CD4-positive, alpha-beta T cell treated with Interleukin-2 at 100 ng/mL for 4 hours (primary cell): ENCODE measurements at regions not wholly inside any gene's neighbourhood (a gene's known extent, or its start where the extent isn't known, plus 50 kb on each side); places are given as distances from the start of the nearest gene placed in this dataset.
"Not testable (repeated sequence)": the region's sequence is repeated elsewhere in the genome, so short reads cannot be mapped to it uniquely, and the experiment has no call there.

ENCODE experiments used
- DNase-seq: peaks from one replicate; pipeline ENCODE4 v3.0.0-alpha.2; 2020; ENCODE audit warnings: low spot score

DNA sequence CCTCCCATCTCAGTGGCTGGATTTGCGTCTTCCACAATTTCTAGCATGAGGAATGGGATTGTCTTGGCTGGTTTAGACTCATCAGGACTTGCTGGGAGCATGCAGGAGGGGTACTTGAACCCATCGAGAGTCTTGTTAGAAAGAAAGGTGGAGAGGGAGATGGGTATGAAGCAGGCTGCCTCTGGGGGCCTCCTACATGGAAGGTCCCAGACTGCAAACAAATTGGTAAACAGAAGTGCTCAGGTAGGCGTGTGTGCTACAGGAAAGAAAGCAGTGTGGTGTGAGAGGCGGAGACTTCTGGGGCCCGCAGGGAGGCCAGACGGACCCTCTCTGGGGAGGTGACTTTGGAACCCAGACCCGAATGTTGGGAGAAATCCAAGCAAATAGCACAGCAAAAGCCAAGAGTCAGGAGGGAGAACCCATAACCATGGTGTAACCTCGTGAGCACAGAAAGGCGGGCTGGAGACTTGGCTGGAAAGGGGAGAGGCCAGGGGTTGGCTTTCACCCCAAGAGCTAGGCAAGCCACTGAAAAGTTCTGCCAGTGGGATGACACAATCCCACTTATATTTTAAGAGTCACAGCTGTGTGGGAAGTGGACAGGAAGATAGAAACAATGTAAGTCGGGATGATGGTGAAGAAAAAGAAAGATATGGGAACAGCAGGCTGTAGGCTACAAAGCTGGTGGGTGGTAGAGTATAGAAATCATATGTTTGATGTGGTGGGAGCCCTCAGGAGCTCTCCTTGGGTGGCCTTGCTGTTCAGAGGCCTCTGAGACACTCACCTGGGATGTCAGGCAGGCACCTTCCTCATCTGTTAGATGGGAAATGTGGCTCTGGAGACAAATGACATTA, 130.1 kb upstream of the PRR20G start:
- DNase-seq, result no peak

DNA sequence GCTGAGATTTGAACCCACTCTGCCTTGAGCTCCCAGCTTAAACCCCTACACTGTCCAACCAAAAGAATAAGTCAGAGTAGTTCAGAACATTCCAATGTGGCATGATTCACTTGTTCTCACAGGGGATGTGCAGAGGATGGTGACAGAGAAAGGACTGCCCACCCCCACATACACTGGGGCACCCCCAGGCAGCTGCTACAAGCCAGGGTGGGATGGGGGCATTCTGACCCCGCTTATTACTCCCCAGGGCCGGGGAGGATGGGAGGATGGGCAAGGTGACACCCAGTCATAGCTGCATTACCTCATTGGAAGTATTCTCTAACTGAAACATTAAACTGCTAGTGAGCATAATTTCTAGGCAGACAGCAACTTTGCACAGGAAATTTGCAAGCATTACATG, 126.0 kb upstream of the PRR20G start:
- no peak for DNase-seq

DNA sequence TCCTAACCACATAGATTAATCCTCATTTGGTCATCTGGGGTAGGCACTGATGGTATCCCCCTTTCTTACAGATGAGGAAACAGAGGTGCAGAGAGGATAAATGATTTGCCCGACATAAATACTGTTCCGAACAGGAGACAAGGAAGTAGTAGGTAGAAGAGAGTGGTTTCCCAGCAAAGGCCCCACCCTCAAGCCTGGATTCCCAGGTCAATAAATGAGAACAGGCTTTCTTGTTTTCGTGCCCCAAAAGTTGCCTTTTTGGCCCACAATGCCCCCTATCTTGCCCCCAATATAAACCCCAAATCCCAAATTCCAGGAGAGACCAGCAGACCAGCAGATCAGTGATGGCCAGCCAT, 125.5 kb upstream of the PRR20G start:
- DNase-seq, result no peak

DNA sequence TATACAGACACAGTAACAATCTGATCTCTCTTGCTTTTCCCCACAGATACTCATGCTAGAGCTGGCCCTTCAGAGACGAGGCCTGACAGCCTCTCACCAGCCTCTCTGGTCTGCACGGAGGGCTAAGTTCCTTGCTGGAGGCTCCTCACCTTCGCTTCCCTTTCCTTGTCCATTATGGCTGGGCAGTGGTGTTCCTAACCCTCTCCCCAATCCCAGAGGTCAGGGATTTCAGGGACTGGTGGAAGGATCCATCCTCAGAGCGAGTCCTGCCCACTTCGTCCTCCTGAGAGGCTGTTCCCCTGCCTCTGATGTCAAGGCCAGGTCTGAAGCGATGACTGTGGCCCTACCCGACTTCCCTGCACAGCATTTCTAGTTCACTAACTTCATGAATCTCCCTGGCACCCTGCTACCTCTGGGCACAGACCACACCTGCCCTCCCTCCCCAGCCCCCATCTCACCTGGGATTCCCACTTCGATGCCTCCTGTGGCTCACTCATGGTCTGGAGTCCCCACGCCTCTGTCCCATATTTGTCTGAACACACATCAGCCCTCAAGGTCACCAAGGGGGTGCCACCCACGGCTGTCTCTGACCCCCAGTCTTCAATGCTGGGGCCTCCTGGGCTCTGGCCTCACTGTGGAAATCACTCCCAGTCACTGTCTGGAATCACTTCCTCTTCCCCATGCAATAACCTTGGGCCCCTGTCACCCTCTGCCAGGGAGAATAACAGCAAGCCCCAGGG, 124.9 kb upstream of the PRR20G start:
- DNase-seq, result no peak

DNA sequence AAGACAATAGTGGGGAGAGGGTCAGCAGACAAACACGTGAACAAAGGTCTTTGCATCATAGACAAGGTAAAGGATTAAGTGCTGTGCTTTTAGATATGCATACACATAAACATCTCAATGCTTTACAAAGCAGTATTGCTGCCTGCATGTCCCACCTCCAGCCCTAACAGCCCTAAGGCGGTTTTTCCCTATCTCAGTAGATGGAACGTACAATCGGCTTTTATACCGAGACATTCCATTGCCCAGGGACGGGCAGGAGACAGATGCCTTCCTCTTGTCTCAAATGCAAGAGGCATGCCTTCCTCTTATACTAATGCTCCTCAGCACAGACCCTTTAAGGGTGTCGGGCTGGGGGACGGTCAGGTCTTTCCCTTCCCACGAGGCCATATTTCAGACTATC, 124.0 kb upstream of the PRR20G start:
- not testable (repeated sequence) for DNase-seq

DNA sequence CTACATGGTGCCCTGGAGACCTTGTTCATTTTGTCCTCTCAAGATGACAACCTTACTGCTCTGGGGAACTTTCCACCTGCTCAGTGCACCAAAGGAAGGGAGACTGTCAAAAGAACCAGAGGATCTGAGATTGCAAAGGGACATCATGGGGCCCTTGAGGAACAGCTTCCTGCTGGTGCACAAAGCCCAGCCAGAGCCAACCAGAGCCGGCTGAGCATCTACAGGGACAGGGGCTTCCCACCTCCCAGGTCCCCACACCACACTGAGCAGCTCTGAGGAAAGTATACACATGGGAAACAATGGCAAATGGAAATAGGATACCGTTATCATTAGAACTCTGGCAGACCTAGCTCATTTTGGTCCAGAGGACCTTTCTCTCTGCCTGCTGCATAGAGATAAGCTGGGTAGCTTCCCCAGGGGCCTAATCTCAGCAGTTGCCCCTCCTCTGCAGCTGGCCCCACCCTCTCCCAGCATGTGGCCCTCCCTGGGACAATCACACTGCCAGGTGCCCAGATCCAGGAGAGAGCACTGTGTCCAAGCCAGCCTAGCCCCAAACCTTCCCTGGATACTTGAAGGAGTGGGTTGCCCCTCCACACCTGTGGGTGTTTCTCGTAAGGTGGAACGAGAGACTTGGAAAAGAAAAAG, 123.4 kb upstream of the PRR20G start:
- no peak for DNase-seq

DNA sequence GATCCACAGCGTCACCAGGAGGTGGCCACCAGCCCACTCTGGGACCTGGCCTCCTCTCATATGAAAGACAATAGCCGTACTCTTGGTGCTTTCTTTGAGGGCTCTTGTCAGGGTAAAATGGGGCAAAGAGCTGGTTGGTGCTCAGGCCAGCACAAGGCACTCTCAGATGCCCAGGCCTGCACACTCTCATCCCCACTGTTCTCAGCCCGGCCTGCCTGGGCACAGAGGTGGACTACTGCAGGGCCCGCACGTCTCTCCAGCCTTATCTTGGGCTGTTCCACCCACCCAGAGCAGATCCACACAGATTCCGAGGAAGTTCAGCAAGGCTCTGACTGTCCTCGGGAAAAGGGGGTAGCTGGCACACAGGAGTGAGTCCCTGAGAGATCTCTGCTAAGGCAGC, 122.8 kb upstream of the PRR20G start:
- no peak for DNase-seq

DNA sequence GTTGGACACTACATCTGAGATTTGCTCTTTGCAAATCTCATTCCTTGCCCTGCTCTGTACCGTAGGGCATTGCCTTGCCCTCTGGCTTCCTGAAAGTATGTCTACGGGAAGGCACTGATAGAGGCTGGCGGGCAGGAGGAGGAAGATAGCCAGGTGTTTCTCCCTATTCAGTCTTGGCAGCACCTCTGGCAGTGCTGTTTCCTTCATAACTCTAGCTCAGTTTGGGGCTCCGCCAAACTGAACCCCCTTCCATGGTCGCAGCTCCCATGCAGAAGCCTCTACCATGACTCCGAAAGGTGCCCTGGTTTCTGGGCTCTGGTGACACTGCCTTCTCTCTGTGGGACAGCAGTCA, 122.3 kb upstream of the PRR20G start:
- DNase-seq, result no peak

DNA sequence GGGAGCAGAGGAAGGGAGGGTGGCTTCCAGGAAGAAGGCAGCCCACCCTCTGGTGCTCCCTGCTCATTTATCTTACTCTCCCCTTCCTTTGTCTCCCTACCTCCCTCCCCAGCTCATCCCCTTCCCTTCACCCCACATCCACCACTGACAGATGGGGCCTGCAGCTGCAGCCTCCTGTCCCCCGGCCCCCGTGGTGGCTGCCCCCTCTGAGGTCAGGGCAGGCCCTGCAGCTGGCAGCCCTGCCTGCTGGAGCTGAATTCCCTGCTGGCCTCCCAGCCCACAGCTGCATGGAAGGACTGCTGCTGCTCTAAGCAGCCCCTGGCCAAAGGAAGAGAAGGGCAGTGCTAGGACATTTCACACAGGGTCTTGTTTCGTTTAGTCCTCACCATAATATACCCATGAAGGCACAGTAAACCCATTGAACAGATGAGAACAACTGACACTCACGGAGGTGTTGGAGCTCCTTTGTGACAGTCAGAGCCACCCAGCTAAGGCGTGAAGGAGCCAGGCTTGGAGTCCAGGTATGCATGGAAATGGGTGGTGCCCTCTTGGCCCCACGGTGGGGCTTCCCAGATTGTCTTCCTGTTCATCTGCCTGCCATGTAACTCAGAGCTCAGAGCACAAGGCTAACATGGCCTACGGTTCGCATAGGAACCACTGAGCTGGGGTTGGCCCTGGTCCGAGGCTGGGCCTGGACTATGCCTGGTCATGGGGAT, 121.7 kb upstream of the PRR20G start:
- DNase-seq, result no peak

DNA sequence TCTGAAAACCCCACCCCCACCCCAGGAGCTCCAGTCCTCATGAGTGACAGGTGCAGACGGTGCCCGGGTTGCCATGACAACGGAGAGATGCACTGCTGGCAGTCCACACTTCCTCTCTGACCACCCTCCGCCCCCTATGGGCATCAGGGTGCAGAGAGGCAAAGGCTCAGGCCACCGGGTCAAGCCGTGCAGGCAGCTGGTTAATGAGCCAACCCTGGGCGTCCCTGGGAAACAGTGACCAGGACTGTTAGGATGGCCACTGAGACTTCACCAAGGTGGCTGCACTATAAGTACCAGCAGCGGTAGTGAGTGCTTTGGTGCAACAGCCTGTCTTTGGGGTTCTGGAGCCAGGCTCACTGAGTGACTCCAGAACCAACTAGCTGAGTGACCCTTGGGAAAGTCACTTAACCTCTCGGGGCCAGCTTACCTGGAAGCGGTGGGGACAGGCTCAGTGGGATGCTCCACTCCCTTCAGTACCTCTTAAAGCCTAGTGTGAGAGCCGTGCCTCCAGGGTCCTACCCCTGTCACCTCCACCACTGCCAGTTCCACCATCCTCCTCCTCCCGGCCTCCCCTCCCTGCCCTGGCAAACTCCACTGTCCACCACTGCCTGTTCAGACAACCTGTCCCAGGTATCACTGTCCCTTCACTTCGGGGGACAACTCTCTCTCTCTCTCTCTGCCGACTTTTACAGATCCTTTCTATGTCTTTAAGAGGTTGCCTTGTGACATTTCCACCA, 121.0 kb upstream of the PRR20G start:
- no peak for DNase-seq

DNA sequence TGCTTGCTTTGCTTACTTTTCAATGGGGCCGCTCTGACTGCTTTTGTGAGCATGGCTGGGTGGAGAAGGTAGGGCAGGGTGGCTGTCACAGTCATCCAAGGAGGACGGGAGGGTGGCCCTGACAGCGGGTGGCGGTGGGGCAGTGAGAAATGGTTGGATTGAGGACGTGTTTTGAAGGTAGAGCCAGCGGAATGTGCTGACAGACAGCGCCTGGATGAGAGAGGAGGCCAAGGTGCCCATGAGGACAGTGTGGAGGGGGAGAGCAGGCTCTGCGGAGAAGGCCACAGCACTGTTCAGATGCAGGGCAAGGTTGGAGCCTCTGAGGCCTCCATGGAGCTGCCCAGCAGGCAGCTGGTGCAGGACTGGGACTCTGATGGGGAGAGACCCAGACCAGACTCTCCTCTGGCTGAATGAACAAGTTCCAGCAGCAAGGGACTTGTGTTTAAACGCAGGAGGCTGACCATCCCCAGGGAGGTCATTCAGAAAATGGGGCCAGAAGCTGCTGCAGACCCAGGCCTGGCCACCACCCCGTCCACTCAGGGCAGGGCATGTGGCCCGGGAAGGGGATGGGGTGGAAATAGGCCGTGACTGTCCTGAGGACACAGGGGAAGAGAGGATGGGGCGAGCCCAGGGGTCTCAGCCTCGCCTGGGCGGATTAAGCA, 120.3 kb upstream of the PRR20G start:
- DNase-seq, result no peak

DNA sequence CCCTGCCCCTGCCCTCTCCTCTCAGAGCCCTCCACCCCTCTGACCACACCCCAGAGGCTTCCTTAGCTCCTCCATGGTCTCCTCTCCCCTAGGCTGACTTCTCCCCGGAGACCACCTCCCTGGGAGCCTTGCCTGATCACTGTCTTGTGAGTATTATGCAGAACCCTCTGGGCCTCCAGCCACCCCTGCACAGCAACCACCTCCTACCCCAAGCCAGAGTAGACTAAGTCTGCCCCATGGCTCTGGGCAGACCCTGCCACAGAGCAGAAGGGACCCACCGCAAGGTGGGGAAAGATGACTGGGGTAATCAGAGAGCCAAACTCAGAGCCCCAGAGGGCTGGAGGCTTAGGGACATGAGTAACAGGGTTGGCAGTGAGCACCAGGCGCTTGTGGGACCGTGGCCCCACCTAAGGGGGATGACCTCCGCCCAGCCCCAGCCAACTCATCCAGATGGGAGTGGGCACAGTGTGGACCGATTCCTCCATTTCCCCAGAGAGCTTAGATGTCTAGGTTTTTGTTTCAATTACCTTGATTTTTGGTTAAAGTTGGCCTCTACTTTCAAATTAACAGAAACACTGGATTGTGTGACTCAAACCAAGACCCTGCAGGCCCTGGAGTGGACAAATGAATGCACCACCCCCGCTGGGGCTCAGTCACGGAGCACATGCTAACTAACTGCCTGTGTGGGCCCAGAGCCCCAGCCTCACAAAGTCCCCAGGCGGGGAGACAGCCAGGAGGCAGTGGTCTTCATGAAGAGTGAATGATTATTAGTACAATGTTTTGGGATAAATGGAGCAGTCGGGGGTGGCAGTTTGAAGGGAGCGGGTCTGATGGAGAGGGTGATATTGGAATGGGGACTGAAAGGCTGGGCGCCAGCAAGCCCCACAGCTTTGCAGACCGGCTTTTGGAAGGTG, 119.4 kb upstream of the PRR20G start:
- DNase-seq, result no peak

DNA sequence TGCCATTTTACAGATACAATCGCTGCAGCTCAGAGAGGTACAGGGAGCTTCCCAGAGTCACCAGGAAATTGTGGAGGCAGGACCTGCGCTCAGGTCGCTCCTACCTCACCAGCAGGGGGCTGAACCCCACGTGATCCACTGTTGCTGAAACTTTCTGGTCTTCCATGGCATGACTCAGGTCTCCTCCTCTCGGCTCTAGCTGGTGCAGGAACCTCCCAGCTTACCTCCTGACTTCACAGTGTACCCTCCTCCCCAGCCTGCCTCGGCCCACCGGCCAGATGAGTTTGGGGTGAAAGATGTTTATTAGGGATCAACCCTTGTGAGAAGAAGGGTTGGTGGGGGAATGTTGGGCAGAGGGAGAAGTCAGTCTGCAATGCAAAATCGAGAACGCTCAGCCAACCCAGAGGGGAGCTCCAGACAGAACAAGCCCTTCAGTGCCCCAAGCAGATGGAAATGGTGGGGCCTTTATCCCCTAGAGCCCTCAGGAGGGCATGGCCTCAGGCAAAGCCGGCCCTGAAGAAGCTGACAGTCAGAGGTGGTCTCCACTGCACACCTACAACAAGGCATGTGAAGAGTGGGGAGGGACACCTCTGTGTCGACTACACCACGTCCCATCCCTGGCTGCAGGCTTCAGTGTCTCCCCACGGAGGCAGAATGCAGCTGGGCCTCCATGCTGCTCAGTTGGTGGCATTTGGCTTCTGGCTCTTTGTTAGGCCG, 118.6 kb upstream of the PRR20G start:
- no peak for DNase-seq

DNA sequence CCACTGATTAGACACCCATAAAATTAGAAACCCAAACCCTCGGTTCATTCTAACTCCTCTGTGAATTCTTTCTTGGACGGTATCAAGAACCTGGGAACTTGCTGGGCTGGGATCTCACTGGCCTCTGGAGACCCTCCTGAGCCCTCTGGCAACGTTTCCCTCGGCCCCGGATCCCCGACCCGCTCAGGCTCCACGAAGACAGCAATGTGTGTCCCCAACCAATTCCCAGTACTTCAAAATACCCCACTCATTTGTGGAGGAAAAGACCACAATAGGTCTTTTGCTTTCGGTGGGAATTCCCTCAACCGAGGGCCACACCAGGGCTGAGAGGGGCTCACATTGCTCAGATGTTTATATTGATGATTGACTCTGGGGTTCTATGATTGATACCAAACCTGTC, 117.9 kb upstream of the PRR20G start:
- DNase-seq, result no peak

DNA sequence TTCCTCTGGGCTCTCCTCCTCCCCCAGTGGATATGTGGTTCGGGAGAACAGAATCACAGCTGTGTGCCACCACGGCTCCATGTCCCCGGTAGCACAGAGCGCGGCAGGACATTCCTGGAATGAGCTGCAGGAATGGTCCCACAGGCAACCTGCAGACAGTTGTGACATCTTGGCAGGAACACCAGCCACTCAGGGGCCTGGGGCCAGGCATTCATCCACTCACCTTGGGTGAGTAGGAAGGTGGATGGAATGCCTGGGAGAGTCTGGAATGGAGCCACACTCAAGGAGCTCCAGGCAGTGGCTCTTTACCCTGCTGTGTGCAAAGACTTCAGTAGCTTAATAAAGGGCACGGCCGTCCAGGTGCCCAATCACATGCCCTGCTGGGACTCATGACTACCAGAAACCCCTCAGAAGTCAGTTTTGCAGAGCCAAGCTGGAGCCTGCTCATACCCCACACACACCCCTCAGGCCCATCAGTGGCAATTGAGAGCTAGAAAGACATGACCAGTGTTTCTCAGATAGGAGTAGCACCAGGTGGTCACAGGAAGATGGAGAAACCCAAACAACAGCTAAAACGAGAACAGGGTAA, 117.3 kb upstream of the PRR20G start:
- DNase-seq, result no peak

DNA sequence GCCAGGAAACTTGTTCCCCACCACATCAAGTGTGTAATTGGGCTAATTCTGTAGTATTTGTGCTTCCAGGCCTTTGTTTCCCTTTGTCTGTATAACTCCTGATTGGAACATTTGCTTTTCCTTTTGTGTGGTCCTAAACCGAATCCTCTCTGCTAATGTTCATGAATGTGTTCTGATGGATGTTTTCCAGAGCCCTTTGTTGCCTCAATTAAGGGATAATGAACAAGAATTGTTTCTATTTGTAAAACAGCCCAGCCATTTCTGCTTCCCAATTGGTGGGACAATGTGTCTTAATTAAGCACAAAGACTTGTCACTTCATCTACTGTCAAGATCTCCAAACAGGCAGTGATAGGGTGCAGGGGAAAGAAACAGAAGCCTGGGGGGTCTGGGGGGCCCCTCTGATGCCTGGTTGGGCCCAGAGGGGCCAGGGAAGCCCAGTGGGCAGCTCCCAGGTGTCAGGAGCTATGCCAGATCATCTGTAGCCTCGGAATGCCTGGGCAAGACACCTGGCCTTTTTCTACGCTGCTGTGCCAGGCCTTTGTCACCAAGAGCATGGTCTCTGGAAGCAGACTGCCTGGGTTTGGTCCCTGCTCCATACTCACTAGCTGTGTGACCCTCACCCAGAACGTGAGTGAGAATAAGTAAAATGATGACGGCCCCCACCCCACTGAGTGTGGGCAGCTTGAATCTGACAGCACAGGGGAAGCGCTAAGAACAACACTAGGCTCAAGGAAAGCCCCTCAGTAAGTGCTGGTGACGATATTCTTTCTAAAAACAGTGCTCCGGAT, 116.6 kb upstream of the PRR20G start:
- DNase-seq, result no peak

DNA sequence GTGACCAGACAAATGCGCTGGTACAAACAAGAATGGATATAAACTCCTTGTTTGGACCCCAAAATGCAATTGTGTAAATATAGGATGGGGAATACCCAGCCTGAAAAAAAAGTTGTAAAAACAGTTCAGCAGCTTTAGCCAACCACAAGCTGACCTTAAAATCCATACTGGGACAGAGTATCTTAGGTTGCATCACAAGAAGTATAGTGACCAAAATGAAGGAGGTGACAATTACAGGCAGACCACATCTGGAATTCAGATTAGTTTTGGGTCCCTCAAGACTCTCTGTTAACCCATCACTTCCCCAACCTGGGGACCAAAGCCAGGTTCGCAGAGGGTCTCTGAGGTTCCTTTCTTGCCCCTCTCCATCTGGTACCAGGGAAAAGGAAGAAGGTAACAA, 115.9 kb upstream of the PRR20G start:
- no peak for DNase-seq

DNA sequence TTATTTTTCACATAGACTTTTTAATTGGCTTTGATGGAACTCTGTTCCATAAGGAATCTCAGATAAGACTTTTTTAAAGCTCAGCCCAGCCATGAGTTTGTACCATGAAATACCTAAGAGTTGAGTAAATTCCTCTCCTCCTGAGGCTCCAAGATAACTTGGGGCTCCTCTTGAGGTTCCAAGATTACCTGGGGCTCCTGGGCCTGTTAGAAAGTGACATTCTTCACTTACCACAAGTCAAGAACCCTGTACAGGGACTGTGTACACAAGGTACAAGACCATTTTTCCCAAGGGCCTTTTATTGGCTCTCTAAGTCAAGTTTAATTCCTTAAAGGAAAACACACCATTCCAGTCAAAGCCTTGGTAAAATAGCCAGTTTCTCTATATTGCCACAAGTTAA, 111.3 kb upstream of the PRR20G start:
- DNase-seq, result no peak
